ENCODE measurements at regions not wholly inside any gene's neighbourhood (a gene's known extent, or its start where the extent isn't known, plus 50 kb on each side); places are given as distances from the start of the nearest gene placed in this dataset.
"Not testable (repeated sequence)": the region's sequence is repeated elsewhere in the genome, so short reads cannot be mapped to it uniquely, and the experiment has no call there.

DNA sequence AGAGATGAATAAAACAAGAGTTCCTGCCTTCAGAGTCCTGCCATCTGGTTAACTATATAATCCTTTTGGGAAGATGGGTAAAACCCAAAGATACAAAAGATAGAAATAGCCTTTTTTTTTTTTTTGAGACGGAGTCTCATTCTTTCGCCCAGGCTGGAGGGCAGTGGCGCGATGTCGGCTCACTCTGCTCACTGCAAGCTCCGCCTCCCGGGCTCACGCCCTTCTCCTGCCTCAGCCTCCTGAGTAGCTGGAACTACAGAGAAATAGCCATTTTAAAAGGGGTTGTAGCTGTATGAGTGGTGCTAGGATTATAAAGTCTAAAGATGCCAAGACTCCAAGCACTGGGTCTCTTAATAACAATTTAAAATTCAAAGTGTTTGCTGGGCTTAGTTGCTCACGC lies 97.2 kb downstream of the KDR start:
- no peak overlapping the region for H3K4me3 ChIP-seq (ENCODE audit: low read length)
- no peaks in the 10 kb centered on the region for H3K27me3 ChIP-seq (ENCODE audit: insufficient read depth, low read length)
- WGBS = 80% methylated on average over 9 of the region's 9 CpGs
- no peak overlapping the region for H3K27ac ChIP-seq (ENCODE audit: low read depth, low read length)
- H3K4me1 ChIP-seq (ENCODE audit: insufficient read depth, low read length) = peaks cover 19% of the 10 kb centered on the region
- H3K36me3 ChIP-seq (ENCODE audit: insufficient read depth, low read length) = no peaks in the 10 kb centered on the region
- H3K9ac ChIP-seq (ENCODE audit: low read depth, low read length) = no peak overlapping the region
- peaks cover 2% of the 10 kb centered on the region; the same call in 1 of the 2 replicates for H3K9me3 ChIP-seq (ENCODE audit: insufficient read depth, low read depth, low read length)

DNA sequence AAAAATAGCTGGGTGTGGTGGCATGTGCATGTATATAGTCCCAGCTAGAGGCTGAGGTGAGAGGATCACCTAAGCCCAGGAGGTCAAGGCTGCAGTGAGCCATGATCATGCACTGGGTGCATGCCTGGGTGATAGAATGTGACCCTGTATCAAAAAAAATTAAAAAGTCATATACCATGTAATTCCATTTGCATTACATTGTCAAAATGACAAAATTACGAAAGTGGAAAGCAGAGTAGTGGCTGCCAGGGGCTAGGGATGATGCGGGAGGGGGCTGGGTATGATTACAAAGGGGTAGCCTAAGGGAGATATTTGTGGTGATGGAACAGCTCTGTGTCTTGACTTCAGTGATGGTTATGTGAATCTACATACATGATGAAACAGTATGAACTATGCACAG lies 97.8 kb downstream of the KDR start:
- WGBS = 98% methylated on average over 2 of the region's 2 CpGs
- H3K27ac ChIP-seq (ENCODE audit: low read depth, low read length) = no peak overlapping the region

DNA sequence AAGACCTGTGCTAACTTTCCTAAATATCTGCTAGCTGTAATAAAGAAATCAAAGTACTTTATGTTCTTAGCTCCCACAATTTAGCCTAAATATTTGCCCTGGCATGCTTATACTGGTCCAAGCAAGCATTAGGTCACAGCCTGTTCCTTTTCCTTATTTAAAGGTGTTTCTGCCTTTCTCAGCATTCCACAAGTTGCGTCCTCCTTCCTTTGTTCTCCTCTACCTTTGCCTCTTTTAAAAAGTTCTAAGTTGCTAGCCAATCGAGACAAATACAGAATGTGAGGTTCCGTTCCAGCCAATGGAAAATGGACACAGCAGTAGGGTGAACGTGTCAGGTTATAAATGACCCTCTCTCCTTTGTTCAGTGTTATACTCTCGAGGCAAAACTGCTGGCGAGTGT lies 99.9 kb downstream of the KDR start:
- WGBS = 93% methylated on average over 6 of the region's 6 CpGs
- H3K4me3 ChIP-seq (ENCODE audit: low read length); H3K27me3 ChIP-seq (ENCODE audit: insufficient read depth, low read length); H3K36me3 ChIP-seq (ENCODE audit: insufficient read depth, low read length); H3K9ac ChIP-seq (ENCODE audit: low read depth, low read length); H3K9me3 ChIP-seq (ENCODE audit: insufficient read depth, low read depth, low read length); H3K27ac ChIP-seq (ENCODE audit: low read depth, low read length): not testable (repeated sequence)
- H3K4me1 ChIP-seq (ENCODE audit: insufficient read depth, low read length) = peaks cover 15% of the 10 kb centered on the region

More for the DNA sequence above, 97.8 kb downstream of the KDR start:
- no peak overlapping the region for H3K9ac ChIP-seq (ENCODE audit: low read depth, low read length)
- no peaks in the 10 kb centered on the region for H3K36me3 ChIP-seq (ENCODE audit: insufficient read depth, low read length)
- peaks cover 6% of the 10 kb centered on the region; the same call in 1 of the 2 replicates for H3K9me3 ChIP-seq (ENCODE audit: insufficient read depth, low read depth, low read length)
- H3K27me3 ChIP-seq (ENCODE audit: insufficient read depth, low read length) = no peaks in the 10 kb centered on the region
- no peak overlapping the region for H3K4me3 ChIP-seq (ENCODE audit: low read length)
- peaks cover 13% of the 10 kb centered on the region for H3K4me1 ChIP-seq (ENCODE audit: insufficient read depth, low read length)

DNA sequence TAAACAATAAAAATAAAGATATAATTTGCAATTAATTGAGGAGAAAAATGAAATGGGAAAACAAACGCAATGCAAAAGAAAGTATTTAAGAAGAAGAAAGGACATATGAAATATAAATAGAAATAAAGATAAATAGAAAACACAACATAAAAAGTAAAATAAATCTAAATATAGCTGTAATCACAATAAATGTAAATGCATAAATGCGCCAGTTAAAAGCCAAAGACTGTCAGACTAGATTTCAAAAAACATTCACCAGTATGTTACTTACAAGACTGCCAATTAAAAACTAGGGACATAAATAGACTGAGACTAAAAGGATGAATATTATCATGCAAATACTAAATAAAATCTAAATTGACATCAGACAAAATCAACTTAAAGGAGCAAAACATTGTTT lies 102.4 kb downstream of the KDR start:
- Histone ChIP-seq H3K4me1 (ENCODE audit: insufficient read depth, low read length) (peaks cover 16% of the 10 kb centered on the region; the same call in 1 of the 2 replicates), H3K27me3 (ENCODE audit: insufficient read depth, low read length) (no peaks in the 10 kb centered on the region), H3K9ac (ENCODE audit: low read depth, low read length) (no peak overlapping the region), H3K4me3 (ENCODE audit: low read length) (no peak overlapping the region), H3K9me3 (ENCODE audit: insufficient read depth, low read depth, low read length) (peaks cover 6% of the 10 kb centered on the region; the same call in 1 of the 2 replicates), H3K27ac (ENCODE audit: low read depth, low read length) (no peak overlapping the region), H3K36me3 (ENCODE audit: insufficient read depth, low read length) (no peaks in the 10 kb centered on the region)
- WGBS = 100% methylated on average over 1 of the region's 2 CpGs

DNA sequence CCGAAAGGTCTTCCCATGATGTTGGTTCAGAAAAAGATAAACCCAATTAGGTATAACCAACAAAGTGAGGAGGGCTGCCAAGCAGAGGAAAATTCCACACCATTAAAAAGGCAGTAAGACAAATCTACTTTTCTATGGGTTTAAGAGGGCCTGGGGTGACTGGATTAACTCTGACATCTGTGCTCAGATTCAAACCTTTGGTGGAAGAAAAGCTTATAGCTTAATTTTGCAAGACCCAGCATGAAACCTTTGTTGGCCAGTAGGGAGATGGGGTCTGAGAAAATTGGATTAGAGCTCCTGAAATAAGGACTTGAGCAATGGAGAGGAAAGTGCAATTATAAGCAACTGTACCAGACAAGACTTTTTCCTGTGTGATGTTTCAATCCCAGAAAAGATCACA lies 104.2 kb downstream of the KDR start:
- Histone ChIP-seq H3K36me3 (ENCODE audit: insufficient read depth, low read length) (no peaks in the 10 kb centered on the region), H3K9ac (ENCODE audit: low read depth, low read length) (no peak overlapping the region), H3K27ac (ENCODE audit: low read depth, low read length) (no peak overlapping the region), H3K4me1 (ENCODE audit: insufficient read depth, low read length) (peaks cover 16% of the 10 kb centered on the region; the same call in 1 of the 2 replicates), H3K4me3 (ENCODE audit: low read length) (no peak overlapping the region), H3K27me3 (ENCODE audit: insufficient read depth, low read length) (no peaks in the 10 kb centered on the region), H3K9me3 (ENCODE audit: insufficient read depth, low read depth, low read length) (peaks cover 6% of the 10 kb centered on the region; the same call in 1 of the 2 replicates)
- WGBS = 100% methylated on average over 1 of the region's 1 CpG

DNA sequence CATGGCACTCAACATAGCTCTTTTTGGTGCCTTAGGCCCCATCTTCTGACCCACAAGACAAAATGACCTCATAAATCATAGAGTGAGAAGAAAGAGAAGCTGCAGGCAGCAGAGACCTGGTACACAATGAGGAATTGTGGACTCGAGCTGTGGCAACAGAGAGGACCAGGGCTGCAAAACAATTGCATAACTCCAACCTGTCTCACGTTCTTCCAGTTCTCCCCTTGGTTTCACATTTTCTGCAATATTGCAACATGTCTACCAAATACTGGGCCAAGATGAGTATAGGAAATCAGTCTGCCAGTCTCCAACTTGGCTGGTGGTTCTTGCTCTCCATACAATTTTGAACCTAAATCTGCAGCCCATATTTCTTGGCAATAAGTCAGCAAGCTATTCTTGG lies 105.3 kb downstream of the KDR start:
- H3K36me3 ChIP-seq (ENCODE audit: insufficient read depth, low read length) = no peaks in the 10 kb centered on the region
- peaks cover 6% of the 10 kb centered on the region; the same call in 1 of the 2 replicates for H3K9me3 ChIP-seq (ENCODE audit: insufficient read depth, low read depth, low read length)
- WGBS = 90% methylated on average over 2 of the region's 2 CpGs
- peaks cover 16% of the 10 kb centered on the region; the same call in 1 of the 2 replicates for H3K4me1 ChIP-seq (ENCODE audit: insufficient read depth, low read length)
- H3K9ac ChIP-seq (ENCODE audit: low read depth, low read length) = no peak overlapping the region
- H3K27ac ChIP-seq (ENCODE audit: low read depth, low read length) = no peak overlapping the region
- H3K4me3 ChIP-seq (ENCODE audit: low read length) = no peak overlapping the region
- no peaks in the 10 kb centered on the region for H3K27me3 ChIP-seq (ENCODE audit: insufficient read depth, low read length)

DNA sequence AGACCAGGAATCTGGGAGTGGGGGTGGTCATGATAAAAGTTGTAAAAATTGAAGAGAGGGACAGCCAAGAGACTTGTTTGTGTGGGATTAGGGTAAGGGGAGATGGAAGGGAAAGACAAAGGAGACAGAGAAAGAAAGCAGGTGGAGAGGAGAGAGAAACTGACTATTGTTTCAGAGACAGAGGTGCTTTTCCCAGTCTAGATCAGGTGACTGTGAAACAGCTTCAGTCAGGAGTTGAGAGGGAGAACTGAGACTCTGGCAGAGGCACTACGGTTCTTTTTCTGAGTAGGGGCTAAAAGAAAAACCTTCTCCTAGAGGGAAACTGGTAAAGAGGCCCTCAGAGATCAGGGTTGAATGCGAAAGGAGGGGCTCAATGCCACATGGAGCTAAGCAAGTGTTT lies 106.4 kb downstream of the KDR start:
- H3K9ac ChIP-seq (ENCODE audit: low read depth, low read length) = no peak overlapping the region

DNA sequence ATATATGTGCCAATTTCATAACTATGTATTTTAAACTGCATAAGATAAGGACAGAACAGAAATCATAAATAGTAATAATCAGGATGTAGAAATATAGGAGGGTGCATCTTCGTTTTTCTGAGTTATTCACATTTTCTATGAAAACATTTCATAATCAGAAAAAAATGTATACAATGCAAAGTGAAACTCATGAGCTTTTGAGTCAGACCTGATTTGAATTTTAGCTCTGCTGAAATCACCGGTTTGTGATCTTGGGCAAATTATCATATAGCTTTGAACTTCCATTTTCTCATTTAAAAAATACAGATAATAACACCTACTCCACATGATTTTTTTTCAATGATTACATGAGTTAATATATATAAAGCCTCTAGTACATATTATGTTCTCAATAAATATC lies 106.9 kb downstream of the KDR start:
- Histone ChIP-seq H3K27me3 (ENCODE audit: insufficient read depth, low read length) (no peaks in the 10 kb centered on the region), H3K27ac (ENCODE audit: low read depth, low read length) (no peak overlapping the region), H3K9ac (ENCODE audit: low read depth, low read length) (no peak overlapping the region), H3K4me3 (ENCODE audit: low read length) (no peak overlapping the region), H3K36me3 (ENCODE audit: insufficient read depth, low read length) (no peaks in the 10 kb centered on the region), H3K4me1 (ENCODE audit: insufficient read depth, low read length) (peaks cover 17% of the 10 kb centered on the region; the same call in 1 of the 2 replicates), H3K9me3 (ENCODE audit: insufficient read depth, low read depth, low read length) (peaks cover 6% of the 10 kb centered on the region; the same call in 1 of the 2 replicates)
- 88% methylated on average over 1 of the region's 2 CpGs for WGBS

More for the DNA sequence above, 106.4 kb downstream of the KDR start:
- H3K36me3 ChIP-seq (ENCODE audit: insufficient read depth, low read length) = no peaks in the 10 kb centered on the region
- WGBS = 72% methylated on average over 2 of the region's 2 CpGs
- H3K27me3 ChIP-seq (ENCODE audit: insufficient read depth, low read length) = no peaks in the 10 kb centered on the region
- H3K27ac ChIP-seq (ENCODE audit: low read depth, low read length) = no peak overlapping the region
- H3K9me3 ChIP-seq (ENCODE audit: insufficient read depth, low read depth, low read length) = peaks cover 6% of the 10 kb centered on the region; the same call in 1 of the 2 replicates
- H3K4me1 ChIP-seq (ENCODE audit: insufficient read depth, low read length) = peaks cover 16% of the 10 kb centered on the region; the same call in 1 of the 2 replicates
- no peak overlapping the region for H3K4me3 ChIP-seq (ENCODE audit: low read length)

DNA sequence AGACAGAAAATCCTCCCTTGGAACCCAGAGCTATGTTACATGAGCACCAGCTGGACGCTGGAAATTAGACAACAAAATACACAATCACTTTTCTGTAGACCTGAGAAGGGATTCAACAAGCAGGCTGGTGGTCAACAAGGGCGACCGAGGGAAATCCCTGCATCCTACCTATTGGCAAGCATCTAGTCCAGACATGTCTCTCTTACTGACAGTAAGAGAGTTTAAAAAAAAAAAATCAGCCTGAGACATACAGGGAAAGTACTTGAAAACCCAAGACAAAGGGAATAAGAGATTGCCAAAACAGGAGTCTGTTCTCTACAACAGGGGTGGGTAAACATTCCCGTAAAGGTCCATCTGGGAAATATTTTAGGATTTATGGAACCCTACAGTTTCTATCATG lies 108.0 kb downstream of the KDR start:
- no peaks in the 10 kb centered on the region for H3K9me3 ChIP-seq (ENCODE audit: insufficient read depth, low read depth, low read length)
- peaks cover 20% of the 10 kb centered on the region; the same call in 1 of the 2 replicates for H3K4me1 ChIP-seq (ENCODE audit: insufficient read depth, low read length)
- no peak overlapping the region for H3K27ac ChIP-seq (ENCODE audit: low read depth, low read length)
- no peak overlapping the region for H3K9ac ChIP-seq (ENCODE audit: low read depth, low read length)
- 92% methylated on average over 4 of the region's 4 CpGs for WGBS
- H3K27me3 ChIP-seq (ENCODE audit: insufficient read depth, low read length) = no peaks in the 10 kb centered on the region
- H3K36me3 ChIP-seq (ENCODE audit: insufficient read depth, low read length) = no peaks in the 10 kb centered on the region
- H3K4me3 ChIP-seq (ENCODE audit: low read length) = no peak overlapping the region

DNA sequence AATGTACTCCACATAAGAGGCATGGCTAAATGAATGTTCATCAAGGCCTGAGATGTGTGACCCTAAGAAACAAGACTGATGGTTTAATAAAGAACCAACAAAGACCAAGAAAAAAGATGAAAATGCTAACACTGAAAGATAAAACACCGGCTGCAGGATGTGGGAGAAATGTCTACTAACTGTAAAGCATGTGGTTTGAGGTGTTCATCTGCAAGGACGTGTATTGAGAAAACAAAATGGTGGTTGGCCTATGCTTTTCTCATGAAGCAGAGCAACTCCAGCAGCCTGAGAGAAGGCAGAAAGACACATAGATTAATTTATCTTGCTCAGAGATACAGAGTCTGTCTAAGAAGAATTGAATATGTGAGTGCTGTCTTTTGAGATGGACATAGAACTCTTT lies 109.3 kb downstream of the KDR start:
- Histone ChIP-seq H3K27me3 (ENCODE audit: insufficient read depth, low read length) (no peaks in the 10 kb centered on the region), H3K36me3 (ENCODE audit: insufficient read depth, low read length) (no peaks in the 10 kb centered on the region), H3K9me3 (ENCODE audit: insufficient read depth, low read depth, low read length) (no peaks in the 10 kb centered on the region), H3K9ac (ENCODE audit: low read depth, low read length) (no peak overlapping the region), H3K4me1 (ENCODE audit: insufficient read depth, low read length) (peaks cover 19% of the 10 kb centered on the region; the same call in 1 of the 2 replicates), H3K27ac (ENCODE audit: low read depth, low read length) (no peak overlapping the region), H3K4me3 (ENCODE audit: low read length) (no peak overlapping the region)
- 88% methylated on average over 2 of the region's 2 CpGs for WGBS

DNA sequence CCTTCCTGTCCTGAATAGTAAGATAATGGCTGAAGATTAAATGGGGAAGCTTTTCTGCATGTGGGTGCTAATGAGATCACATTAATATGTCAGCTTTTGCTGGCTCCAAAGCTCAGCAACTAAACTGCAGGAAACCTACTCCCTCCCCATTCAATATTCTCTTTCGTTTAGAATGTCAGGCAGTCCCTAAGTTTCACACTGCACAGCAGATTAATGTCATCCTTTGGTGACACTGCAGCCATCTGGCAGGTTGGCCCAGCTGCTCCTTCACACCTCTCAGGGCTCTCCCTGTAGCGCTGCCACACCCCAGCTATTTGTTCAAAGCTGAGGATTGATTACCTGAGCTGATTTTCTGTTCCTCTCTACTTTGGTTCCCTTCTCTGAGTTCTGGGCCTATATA lies 110.5 kb downstream of the KDR start:
- no peaks in the 10 kb centered on the region for H3K36me3 ChIP-seq (ENCODE audit: insufficient read depth, low read length)
- H3K9ac ChIP-seq (ENCODE audit: low read depth, low read length) = no peak overlapping the region
- no peaks in the 10 kb centered on the region for H3K27me3 ChIP-seq (ENCODE audit: insufficient read depth, low read length)
- no peaks in the 10 kb centered on the region for H3K9me3 ChIP-seq (ENCODE audit: insufficient read depth, low read depth, low read length)
- H3K27ac ChIP-seq (ENCODE audit: low read depth, low read length) = no peak overlapping the region
- H3K4me1 ChIP-seq (ENCODE audit: insufficient read depth, low read length) = peaks cover 15% of the 10 kb centered on the region; the same call in 1 of the 2 replicates
- 74% methylated on average over 2 of the region's 2 CpGs for WGBS
- no peak overlapping the region for H3K4me3 ChIP-seq (ENCODE audit: low read length)

DNA sequence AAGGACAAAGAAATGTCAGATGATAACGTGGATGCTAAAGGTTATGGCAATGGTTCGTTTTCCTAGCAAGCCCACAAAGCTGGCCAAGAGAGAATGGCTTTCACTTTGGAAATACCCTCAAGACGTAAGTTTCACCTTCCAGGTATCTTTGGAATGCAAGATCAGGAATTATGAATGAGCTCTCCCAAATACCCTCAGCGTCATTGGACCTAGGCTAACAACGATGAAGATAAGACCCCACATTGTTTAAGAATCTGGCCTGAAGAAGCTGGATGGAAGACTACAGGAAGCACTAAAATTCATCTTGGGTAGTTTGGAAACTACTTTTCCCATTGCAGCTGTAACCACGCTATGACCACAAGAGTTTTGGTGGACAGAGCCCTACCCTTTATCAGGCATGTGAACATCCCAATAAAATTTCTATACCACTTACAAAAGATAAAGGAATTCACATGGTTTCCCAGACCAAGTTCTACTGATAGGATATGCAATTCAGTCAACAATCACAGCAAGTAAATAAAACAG lies 111.9 kb downstream of the KDR start:
- no peak overlapping the region for H3K4me3 ChIP-seq (ENCODE audit: low read length)
- no peaks in the 10 kb centered on the region for H3K36me3 ChIP-seq (ENCODE audit: insufficient read depth, low read length)
- H3K27me3 ChIP-seq (ENCODE audit: insufficient read depth, low read length) = no peaks in the 10 kb centered on the region
- H3K4me1 ChIP-seq (ENCODE audit: insufficient read depth, low read length) = peaks cover 4% of the 10 kb centered on the region; the same call in 1 of the 2 replicates
- no peak overlapping the region for H3K9ac ChIP-seq (ENCODE audit: low read depth, low read length)
- 88% methylated on average over 6 of the region's 6 CpGs for WGBS
- no peaks in the 10 kb centered on the region for H3K9me3 ChIP-seq (ENCODE audit: insufficient read depth, low read depth, low read length)
- no peak overlapping the region for H3K27ac ChIP-seq (ENCODE audit: low read depth, low read length)
